NB4 (cell line): ENCODE measurements at regions not wholly inside any gene's neighbourhood (a gene's known extent, or its start where the extent isn't known, plus 50 kb on each side); places are given as distances from the start of the nearest gene placed in this dataset.
"Not testable (repeated sequence)": the region's sequence is repeated elsewhere in the genome, so short reads cannot be mapped to it uniquely, and the experiment has no call there.

Experiments
- CTCF ChIP-seq: IDR thresholded peaks from one replicate; pipeline ENCODE4 v1.5.1; 2012; ENCODE audit warnings: low read depth, low read length
- MAX ChIP-seq: IDR thresholded peaks from 2 replicates; pipeline ENCODE4 v1.6.1; 2011; ENCODE audit warnings: low read depth, low read length
- MYC ChIP-seq: IDR thresholded peaks from 2 replicates; pipeline ENCODE4 v1.6.1; 2011; ENCODE audit warnings: low read depth, low read length
- POLR2A ChIP-seq: IDR thresholded peaks from 2 replicates; pipeline ENCODE4 v1.6.1; 2011; ENCODE audit warnings: mild to moderate bottlenecking; ENCODE audit not compliant: insufficient read length; ENCODE audit errors: extremely low read depth

GRCh38 chr18:76611750-76612045 is 116.7 kb upstream of the ZNF516 start:
- not testable (repeated sequence) for TF ChIP-seq CTCF, POLR2A, MYC, MAX
